ENCODE measurements at regions not wholly inside any gene's neighbourhood (a gene's known extent, or its start where the extent isn't known, plus 50 kb on each side); places are given as distances from the start of the nearest gene placed in this dataset.

GRCh38 chr13:109331011-109331433 lies 455.4 kb downstream of the IRS2 start:
- ATAC-seq, result no peak
- no peaks in the 10 kb centered on the region for H3K27me3 Mint-ChIP-seq (ENCODE audit: low read depth)
- H3K4me1 Mint-ChIP-seq, result peaks cover 5% of the 10 kb centered on the region
- H3K4me3 Mint-ChIP-seq, result no peak overlapping the region
- CTCF ChIA-PET, result no interaction called here
- no peaks in the 10 kb centered on the region for H3K36me3 Mint-ChIP-seq
- TF ChIP-seq NR3C1 (CRISPR knock-in tag; conservative IDR thresholded peaks at IDR 0.05; ENCODE audit: low read depth) (no peak), NFYB (CRISPR knock-in tag; conservative IDR thresholded peaks at IDR 0.05; ENCODE audit: low read depth) (no peak), ZNF416 (CRISPR knock-in tag; IDR thresholded peaks at IDR 0.05) (no peak), IRF2 (CRISPR knock-in tag; IDR thresholded peaks at IDR 0.05; ENCODE audit: borderline replicate concordance, low read depth) (no peak), AFF4 (CRISPR knock-in tag; IDR thresholded peaks at IDR 0.05; ENCODE audit: borderline replicate concordance) (no peak), RELA (CRISPR knock-in tag; IDR thresholded peaks at IDR 0.05; ENCODE audit: borderline replicate concordance) (no peak), ZNF121 (CRISPR knock-in tag; IDR thresholded peaks at IDR 0.05) (no peak), FOXP4 (CRISPR knock-in tag; IDR thresholded peaks at IDR 0.05) (no peak), ZNF263 (CRISPR knock-in tag; IDR thresholded peaks at IDR 0.05; ENCODE audit: low read depth) (no peak), ZBTB43 (CRISPR knock-in tag; IDR thresholded peaks at IDR 0.05) (no peak), NFATC4 (CRISPR knock-in tag; IDR thresholded peaks at IDR 0.05) (no peak), SMAD3 (CRISPR knock-in tag; IDR thresholded peaks at IDR 0.05; ENCODE audit: borderline replicate concordance) (no peak), NFE2L1 (CRISPR knock-in tag; IDR thresholded peaks at IDR 0.05) (no peak), ZNF138 (CRISPR knock-in tag; conservative IDR thresholded peaks at IDR 0.05) (no peak), ZNF425 (CRISPR knock-in tag; conservative IDR thresholded peaks at IDR 0.05) (no peak), PREB (CRISPR knock-in tag; IDR thresholded peaks at IDR 0.05; ENCODE audit: borderline replicate concordance) (no peak), ZNF232 (CRISPR knock-in tag; IDR thresholded peaks at IDR 0.05) (no peak), JUN (CRISPR knock-in tag; IDR thresholded peaks at IDR 0.05) (no peak)
- DNase-seq (ENCODE audit: low spot score), result no peak
- H3K27ac Mint-ChIP-seq, result no peak overlapping the region
- no peaks in the 10 kb centered on the region for H3K9me3 Mint-ChIP-seq
- POLR2A ChIA-PET, result no interaction called here
